ENCODE measurements at regions not wholly inside any gene's neighbourhood (a gene's known extent, or its start where the extent isn't known, plus 50 kb on each side); places are given as distances from the start of the nearest gene placed in this dataset.
"Not testable (repeated sequence)": the region's sequence is repeated elsewhere in the genome, so short reads cannot be mapped to it uniquely, and the experiment has no call there.

DNA sequence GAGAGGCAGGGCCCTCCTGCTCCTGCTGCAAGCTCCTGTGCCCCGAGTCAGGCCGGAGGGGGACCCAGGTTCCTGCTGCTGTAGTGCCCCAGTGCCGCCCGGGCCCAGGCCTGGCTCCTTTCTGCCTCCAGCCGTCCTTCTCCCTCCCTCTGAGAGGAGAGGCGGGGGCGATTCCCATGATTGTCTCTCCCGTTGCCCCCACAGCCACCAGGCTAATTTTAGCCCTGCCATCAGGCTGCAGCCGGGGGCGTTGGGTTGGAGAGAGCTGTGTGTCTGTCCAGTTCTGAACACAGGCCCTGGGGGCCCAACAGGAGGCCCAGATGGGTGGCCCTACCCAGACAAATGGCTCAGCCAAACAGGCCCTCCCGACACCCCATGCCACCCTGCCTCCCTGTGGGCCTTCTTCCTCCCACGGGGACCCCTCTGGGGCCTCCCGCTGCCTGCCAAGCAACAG is 214.8 kb downstream of the TBC1D2B start:
- Histone ChIP-seq H3K9ac (ENCODE audit: low read depth, low read length) (no peak overlapping the region), H3K9me3 (ENCODE audit: insufficient read depth, low read depth, low read length) (no peaks in the 10 kb centered on the region), H3K4me3 (ENCODE audit: low read length) (no peak overlapping the region), H3K4me1 (ENCODE audit: insufficient read depth, low read length) (peaks cover 7% of the 10 kb centered on the region; the same call in 1 of the 2 replicates), H3K27ac (ENCODE audit: low read depth, low read length) (no peak overlapping the region), H3K27me3 (ENCODE audit: insufficient read depth, low read length) (no peaks in the 10 kb centered on the region; the same call in 1 of the 2 replicates), H3K36me3 (ENCODE audit: insufficient read depth, low read length) (no peaks in the 10 kb centered on the region)
- WGBS = 86% methylated on average over 13 of the region's 13 CpGs

DNA sequence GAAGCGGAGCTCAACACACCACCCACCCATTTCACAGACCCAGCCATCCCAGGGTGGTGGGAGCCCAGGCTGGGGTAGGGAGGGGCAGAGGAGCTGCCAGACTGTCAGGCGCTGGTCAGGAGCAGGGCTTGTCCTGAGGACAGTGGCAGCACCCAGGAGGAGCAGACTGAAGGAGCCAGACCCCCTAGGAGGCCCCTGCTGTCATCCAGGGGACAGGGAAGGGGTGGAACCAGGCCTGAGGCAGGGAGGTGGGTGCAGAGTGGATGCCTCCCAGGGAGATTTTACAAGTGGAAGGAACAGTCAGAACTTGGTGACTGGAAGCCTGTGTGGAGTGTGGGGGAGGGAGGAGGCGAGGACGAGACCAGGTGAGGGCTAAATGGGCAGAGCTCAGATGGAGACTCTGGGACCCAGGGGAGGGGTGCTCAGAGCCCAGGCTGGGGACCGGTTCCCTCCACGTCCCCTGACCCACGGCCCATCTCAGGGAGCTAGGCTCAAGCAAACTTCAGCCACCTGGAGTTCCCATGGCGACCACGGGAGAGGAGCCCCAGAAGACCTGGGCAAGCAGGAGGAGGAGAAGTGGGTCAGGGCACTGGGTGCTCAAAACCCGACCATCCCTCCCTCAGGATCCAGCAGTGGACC is 215.4 kb downstream of the TBC1D2B start:
- 90% methylated on average over 10 of the region's 10 CpGs for WGBS
- H3K27me3 ChIP-seq (ENCODE audit: insufficient read depth, low read length); H3K4me1 ChIP-seq (ENCODE audit: insufficient read depth, low read length); H3K27ac ChIP-seq (ENCODE audit: low read depth, low read length); H3K4me3 ChIP-seq (ENCODE audit: low read length); H3K9ac ChIP-seq (ENCODE audit: low read depth, low read length); H3K9me3 ChIP-seq (ENCODE audit: insufficient read depth, low read depth, low read length); H3K36me3 ChIP-seq (ENCODE audit: insufficient read depth, low read length): not testable (repeated sequence)

DNA sequence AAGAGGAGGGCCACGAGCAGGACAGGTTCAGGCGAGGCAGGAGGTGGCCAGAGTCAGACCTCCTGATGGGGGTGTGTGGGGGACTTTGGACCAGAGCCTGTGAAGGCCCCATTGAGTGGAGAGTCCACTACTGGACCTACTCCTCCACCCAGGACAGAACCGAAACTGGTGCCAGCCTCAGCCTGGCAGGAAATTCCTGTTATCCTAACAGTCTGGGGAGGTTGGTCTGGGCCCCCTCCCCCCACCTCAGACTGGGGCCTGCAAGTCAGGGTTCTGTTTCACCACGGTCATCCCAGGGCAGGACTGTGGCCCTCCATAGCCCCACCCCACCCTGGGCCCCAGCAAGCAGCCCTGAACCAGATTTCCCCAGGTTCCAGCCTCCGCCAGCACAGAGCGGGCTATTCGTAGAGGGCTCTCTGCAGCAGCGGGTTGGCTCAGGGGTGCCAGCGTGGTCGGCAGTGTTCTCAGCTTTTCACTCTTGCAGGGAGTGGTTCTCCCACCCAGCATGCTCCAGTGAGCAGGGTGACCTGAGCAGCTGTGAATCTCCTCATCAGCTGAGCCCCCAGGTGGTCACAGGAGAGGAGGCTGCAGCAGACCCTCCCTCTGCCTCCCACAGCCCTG is 217.3 kb downstream of the TBC1D2B start:
- H3K27me3 ChIP-seq (ENCODE audit: insufficient read depth, low read length) = no peaks in the 10 kb centered on the region; the same call in 1 of the 2 replicates
- H3K4me3 ChIP-seq (ENCODE audit: low read length) = no peak overlapping the region
- H3K27ac ChIP-seq (ENCODE audit: low read depth, low read length) = no peak overlapping the region
- H3K4me1 ChIP-seq (ENCODE audit: insufficient read depth, low read length) = peaks cover 7% of the 10 kb centered on the region; the same call in 1 of the 2 replicates
- H3K36me3 ChIP-seq (ENCODE audit: insufficient read depth, low read length) = no peaks in the 10 kb centered on the region
- no peaks in the 10 kb centered on the region for H3K9me3 ChIP-seq (ENCODE audit: insufficient read depth, low read depth, low read length)
- no peak overlapping the region for H3K9ac ChIP-seq (ENCODE audit: low read depth, low read length)
- WGBS = 91% methylated on average over 10 of the region's 10 CpGs

DNA sequence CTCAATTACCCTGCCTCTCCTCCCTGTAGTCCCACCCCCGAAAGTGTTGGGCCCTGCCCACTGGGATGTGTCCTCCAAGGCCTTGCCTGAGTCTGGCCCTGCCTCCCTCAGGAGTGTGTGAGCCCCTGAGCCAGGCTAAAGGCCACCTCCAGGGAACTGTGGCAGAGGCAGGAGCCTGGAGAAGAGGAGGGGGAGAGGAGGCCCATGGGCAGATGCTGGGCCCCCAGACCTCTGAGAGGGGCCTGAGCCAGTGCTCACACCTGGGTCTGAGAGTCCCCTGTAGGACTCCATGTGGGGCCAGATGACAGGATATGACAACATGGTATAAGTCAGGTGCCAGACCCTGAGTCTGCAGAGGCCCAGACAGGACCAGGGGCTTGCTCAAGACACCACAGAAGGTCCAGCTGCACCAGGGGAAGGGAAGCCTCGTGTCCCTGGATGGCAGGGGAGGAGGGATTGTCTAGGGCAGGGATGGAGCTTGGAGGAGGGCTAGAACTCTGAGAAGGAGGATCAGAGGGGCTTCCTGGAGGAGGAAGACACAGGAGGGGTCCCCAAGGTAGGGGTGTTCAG is 217.9 kb downstream of the TBC1D2B start:
- no peaks in the 10 kb centered on the region for H3K36me3 ChIP-seq (ENCODE audit: insufficient read depth, low read length)
- H3K4me1 ChIP-seq (ENCODE audit: insufficient read depth, low read length) = peaks cover 7% of the 10 kb centered on the region; the same call in 1 of the 2 replicates
- no peaks in the 10 kb centered on the region; the same call in 1 of the 2 replicates for H3K27me3 ChIP-seq (ENCODE audit: insufficient read depth, low read length)
- no peak overlapping the region for H3K4me3 ChIP-seq (ENCODE audit: low read length)
- H3K27ac ChIP-seq (ENCODE audit: low read depth, low read length) = no peak overlapping the region
- H3K9me3 ChIP-seq (ENCODE audit: insufficient read depth, low read depth, low read length) = no peaks in the 10 kb centered on the region
- no peak overlapping the region for H3K9ac ChIP-seq (ENCODE audit: low read depth, low read length)
- WGBS = 79% methylated on average over 2 of the region's 2 CpGs

DNA sequence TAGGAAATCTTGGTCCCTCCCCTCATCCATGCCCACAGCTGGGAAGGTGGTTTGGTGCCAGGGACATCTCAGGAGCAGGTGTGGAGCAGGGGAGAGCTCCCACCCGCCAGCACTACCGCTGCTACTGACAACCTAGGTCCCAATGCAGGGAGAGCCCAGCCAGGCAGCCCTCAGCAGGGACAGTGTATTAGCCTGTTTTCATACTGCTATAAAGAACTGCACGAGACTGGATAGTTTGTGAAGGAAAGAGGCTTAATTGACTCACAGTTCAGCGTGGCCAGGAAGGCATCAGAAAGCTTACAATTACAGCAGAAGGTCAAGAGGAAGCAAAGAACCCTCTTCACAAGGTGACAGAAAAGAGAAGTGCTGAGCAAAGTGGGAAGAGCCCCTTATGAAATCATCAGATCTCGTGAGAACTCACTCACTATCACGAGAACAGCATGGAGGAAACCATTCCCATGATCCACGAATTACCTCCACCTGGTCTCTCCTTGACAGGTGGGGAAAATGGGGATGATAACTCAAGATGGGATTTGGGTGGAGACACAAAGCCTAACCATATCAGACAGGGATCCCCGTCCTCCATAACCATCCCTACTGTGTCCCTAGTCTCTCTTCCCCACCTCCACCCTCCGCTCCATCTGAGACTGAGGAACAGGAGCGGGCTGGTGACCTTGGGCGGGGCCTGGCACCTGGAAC is 218.6 kb downstream of the TBC1D2B start:
- no peaks in the 10 kb centered on the region; the same call in 1 of the 2 replicates for H3K27me3 ChIP-seq (ENCODE audit: insufficient read depth, low read length)
- no peak overlapping the region for H3K4me3 ChIP-seq (ENCODE audit: low read length)
- 89% methylated on average over 11 of the region's 11 CpGs for WGBS
- H3K9me3 ChIP-seq (ENCODE audit: insufficient read depth, low read depth, low read length) = no peaks in the 10 kb centered on the region
- no peak overlapping the region for H3K9ac ChIP-seq (ENCODE audit: low read depth, low read length)
- H3K27ac ChIP-seq (ENCODE audit: low read depth, low read length) = no peak overlapping the region
- peaks cover under 1% of the 10 kb centered on the region; the same call in 1 of the 2 replicates for H3K4me1 ChIP-seq (ENCODE audit: insufficient read depth, low read length)
- no peaks in the 10 kb centered on the region for H3K36me3 ChIP-seq (ENCODE audit: insufficient read depth, low read length)

DNA sequence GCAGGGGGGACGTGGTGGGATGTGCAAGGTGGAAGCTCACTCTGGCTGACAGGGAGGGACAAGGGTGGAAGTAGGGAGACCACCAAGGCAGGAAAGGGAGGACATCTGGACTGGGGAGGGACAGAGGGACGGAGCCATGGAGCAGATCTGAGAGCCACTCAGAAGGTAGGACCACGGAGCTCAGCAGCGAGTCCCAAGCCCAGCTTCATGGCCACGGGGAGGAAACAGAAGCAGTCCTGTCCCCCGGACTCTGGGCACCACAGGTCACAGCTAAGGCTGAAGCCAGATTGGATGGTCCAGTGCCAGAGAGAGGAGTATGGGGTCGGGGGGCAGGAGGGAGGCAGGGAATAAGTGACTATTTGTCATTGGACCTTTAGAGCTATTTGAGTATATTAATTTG is 220.1 kb downstream of the TBC1D2B start:
- Histone ChIP-seq H3K36me3 (ENCODE audit: insufficient read depth, low read length) (no peaks in the 10 kb centered on the region), H3K9me3 (ENCODE audit: insufficient read depth, low read depth, low read length) (no peaks in the 10 kb centered on the region), H3K4me1 (ENCODE audit: insufficient read depth, low read length) (no peaks in the 10 kb centered on the region), H3K9ac (ENCODE audit: low read depth, low read length) (no peak overlapping the region), H3K27me3 (ENCODE audit: insufficient read depth, low read length) (no peaks in the 10 kb centered on the region), H3K27ac (ENCODE audit: low read depth, low read length) (no peak overlapping the region), H3K4me3 (ENCODE audit: low read length) (no peak overlapping the region)
- WGBS = 90% methylated on average over 7 of the region's 7 CpGs

DNA sequence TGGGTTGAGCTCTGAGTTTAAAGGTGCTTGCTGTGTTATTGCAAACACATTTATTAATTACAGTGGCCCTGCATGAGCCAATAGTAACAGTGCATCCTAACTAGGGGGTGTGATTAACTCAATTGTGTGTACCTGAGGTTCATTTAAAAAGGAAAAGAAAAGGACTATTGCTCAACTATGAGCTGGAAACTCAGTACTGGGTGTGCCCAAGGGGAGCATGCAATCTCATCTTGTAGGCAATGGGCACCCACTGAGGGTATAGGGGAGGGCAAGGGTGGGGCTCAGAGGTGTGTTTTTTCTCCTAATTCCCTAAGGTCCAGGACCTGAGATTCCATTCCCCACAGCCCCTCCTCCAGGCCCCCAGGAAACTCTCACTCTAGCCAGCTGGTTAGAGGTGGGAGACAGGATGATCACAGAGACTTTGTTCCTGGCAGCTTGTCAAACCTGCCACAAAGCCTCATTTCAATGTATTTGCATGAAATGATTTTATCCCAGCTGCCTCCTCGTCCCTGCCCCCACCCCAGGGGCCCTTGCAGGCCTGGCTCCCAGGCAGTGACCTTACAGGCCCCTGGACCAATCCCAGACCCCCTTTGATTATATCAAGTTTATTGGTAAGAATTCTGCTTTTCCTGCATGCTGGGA is 220.7 kb downstream of the TBC1D2B start:
- no peaks in the 10 kb centered on the region for H3K27me3 ChIP-seq (ENCODE audit: insufficient read depth, low read length)
- no peak overlapping the region for H3K4me3 ChIP-seq (ENCODE audit: low read length)
- H3K36me3 ChIP-seq (ENCODE audit: insufficient read depth, low read length) = no peaks in the 10 kb centered on the region
- no peaks in the 10 kb centered on the region for H3K4me1 ChIP-seq (ENCODE audit: insufficient read depth, low read length)
- WGBS = 43% methylated on average over 1 of the region's 1 CpG
- H3K9me3 ChIP-seq (ENCODE audit: insufficient read depth, low read depth, low read length) = no peaks in the 10 kb centered on the region
- no peak overlapping the region for H3K9ac ChIP-seq (ENCODE audit: low read depth, low read length)
- no peak overlapping the region for H3K27ac ChIP-seq (ENCODE audit: low read depth, low read length)

DNA sequence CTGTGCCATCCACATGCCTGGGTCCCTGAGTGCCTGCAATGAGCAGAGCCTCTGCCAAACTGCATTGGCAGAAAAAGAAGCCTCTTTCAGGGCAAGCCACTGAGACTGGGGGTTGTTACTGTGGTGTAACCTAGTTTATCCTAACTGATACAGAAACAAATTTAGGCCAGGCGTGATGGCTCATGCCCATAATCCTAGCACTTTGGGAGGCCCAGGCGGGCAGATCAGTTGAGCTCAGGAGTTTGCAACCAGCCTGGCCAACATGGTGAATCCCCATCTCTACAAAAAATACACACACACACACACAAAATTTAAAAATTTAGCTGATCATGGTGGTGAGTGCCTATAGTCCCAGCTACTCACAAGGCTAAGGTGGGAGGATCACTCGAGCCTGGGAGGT is 221.6 kb downstream of the TBC1D2B start:
- H3K9ac ChIP-seq (ENCODE audit: low read depth, low read length) = no peak overlapping the region
- no peak overlapping the region for H3K4me3 ChIP-seq (ENCODE audit: low read length)
- no peaks in the 10 kb centered on the region for H3K9me3 ChIP-seq (ENCODE audit: insufficient read depth, low read depth, low read length)
- H3K36me3 ChIP-seq (ENCODE audit: insufficient read depth, low read length) = no peaks in the 10 kb centered on the region
- H3K27ac ChIP-seq (ENCODE audit: low read depth, low read length) = no peak overlapping the region
- H3K27me3 ChIP-seq (ENCODE audit: insufficient read depth, low read length) = no peaks in the 10 kb centered on the region
- H3K4me1 ChIP-seq (ENCODE audit: insufficient read depth, low read length) = no peaks in the 10 kb centered on the region
- 88% methylated on average over 3 of the region's 3 CpGs for WGBS

DNA sequence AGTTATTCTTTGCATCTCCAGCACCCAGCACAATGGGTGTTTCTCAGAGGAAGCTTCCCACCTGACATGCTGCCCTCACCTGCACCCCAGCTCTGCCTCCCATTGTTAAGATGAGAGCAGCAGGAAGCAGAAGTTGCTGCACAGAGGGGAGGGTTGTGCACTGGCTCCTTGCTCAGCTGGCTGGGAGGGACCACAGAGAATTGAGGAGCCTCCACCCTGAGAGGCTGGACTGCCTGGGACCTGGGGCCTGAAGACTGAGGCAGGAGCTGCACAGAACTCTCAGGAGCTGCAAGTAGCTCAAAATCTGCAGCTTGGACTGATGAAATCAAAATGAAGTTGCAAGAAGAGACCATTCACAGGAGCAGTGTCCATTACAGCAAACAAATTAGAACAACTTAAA is 222.3 kb upstream of the LINGO1 start:
- Histone ChIP-seq H3K4me1 (ENCODE audit: insufficient read depth, low read length) (no peaks in the 10 kb centered on the region), H3K9ac (ENCODE audit: low read depth, low read length) (no peak overlapping the region)

DNA sequence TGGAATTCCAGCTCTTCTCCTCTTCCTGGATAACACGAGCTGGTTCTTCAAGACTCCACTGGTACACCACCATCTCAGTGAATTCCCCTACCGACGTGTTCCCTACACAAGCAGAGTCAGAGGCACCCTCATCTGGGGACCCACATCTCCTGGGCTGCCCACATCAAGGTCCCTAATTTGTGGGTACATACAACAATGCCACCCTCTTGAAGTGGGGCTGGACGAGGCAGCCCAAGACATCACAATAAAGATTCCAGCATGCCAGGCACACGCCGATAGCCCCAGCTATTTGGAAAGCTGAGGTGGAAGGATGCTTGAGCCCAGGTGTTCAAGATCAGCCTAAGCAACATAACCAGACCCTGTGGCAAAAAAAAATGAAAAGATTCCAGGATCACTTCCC is 221.2 kb upstream of the LINGO1 start:
- Histone ChIP-seq H3K27me3 (ENCODE audit: insufficient read depth, low read length) (no peaks in the 10 kb centered on the region), H3K4me3 (ENCODE audit: low read length) (no peak overlapping the region), H3K9ac (ENCODE audit: low read depth, low read length) (no peak overlapping the region), H3K27ac (ENCODE audit: low read depth, low read length) (no peak overlapping the region), H3K4me1 (ENCODE audit: insufficient read depth, low read length) (no peaks in the 10 kb centered on the region), H3K36me3 (ENCODE audit: insufficient read depth, low read length) (no peaks in the 10 kb centered on the region), H3K9me3 (ENCODE audit: insufficient read depth, low read depth, low read length) (no peaks in the 10 kb centered on the region; the same call in 1 of the 2 replicates)
- 94% methylated on average over 6 of the region's 6 CpGs for WGBS

More for the DNA sequence above, 222.3 kb upstream of the LINGO1 start:
- H3K9me3 ChIP-seq (ENCODE audit: insufficient read depth, low read depth, low read length) = no peaks in the 10 kb centered on the region; the same call in 1 of the 2 replicates
- no peaks in the 10 kb centered on the region for H3K36me3 ChIP-seq (ENCODE audit: insufficient read depth, low read length)
- H3K27ac ChIP-seq (ENCODE audit: low read depth, low read length) = no peak overlapping the region
- no peak overlapping the region for H3K4me3 ChIP-seq (ENCODE audit: low read length)
- H3K27me3 ChIP-seq (ENCODE audit: insufficient read depth, low read length) = no peaks in the 10 kb centered on the region

DNA sequence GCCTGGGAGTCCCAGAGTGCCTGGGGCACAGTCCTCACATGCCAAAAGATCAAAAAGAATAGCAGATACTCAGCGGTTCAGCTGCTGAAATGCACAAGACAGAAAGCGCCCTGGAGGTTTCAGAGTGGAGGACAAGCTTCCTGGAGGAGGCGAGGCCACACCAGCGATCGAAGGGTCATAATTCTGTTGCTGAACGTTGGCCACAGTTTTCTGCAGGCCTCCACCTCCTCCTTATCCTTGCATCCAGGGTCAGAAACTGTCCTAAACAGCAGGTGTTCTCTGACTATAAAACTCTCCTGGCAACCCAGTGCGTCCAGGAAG is 220.3 kb upstream of the LINGO1 start:
- 78% methylated on average over 7 of the region's 7 CpGs for WGBS
- H3K36me3 ChIP-seq (ENCODE audit: insufficient read depth, low read length) = no peaks in the 10 kb centered on the region
- H3K27ac ChIP-seq (ENCODE audit: low read depth, low read length) = no peak overlapping the region
- H3K9ac ChIP-seq (ENCODE audit: low read depth, low read length) = no peak overlapping the region
- no peak overlapping the region for H3K4me3 ChIP-seq (ENCODE audit: low read length)
- no peaks in the 10 kb centered on the region for H3K27me3 ChIP-seq (ENCODE audit: insufficient read depth, low read length)
- no peaks in the 10 kb centered on the region; the same call in 1 of the 2 replicates for H3K9me3 ChIP-seq (ENCODE audit: insufficient read depth, low read depth, low read length)
- H3K4me1 ChIP-seq (ENCODE audit: insufficient read depth, low read length) = no peaks in the 10 kb centered on the region
